ENCODE measurements at regions not wholly inside any gene's neighbourhood (a gene's known extent, or its start where the extent isn't known, plus 50 kb on each side); places are given as distances from the start of the nearest gene placed in this dataset.

DNA sequence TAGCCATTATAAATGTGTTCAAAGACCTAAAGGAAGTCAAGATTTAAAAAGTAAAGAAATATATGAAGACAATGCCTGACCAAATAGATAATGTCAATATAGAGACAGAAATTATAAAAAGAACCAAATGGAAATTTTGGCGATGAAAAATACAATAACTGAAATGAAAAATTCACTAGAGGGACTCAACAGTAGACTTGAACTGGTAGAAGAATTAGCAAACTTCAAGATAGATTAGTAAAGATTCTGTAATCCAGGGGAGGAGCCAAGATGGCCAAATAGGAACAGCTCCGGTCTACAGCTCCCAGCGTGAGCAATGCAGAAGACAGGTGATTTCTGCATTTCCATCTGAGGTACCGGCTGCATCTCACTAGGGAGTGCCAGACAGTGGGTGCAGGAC is 433.2 kb downstream of the HINT1 start:
- TF ChIP-seq YY1 (IDR thresholded peaks at IDR 0.05; ENCODE audit: low read depth, low read length), result no peak
- no peak for TF ChIP-seq CTCF (IDR thresholded peaks at IDR 0.05; ENCODE audit: control extremely low read depth in 1 of 3, insufficient read depth in 1 of 3, low read depth in 1 of 3, low read length in 3 of 3)
- TF ChIP-seq SIN3A (conservative IDR thresholded peaks at IDR 0.05 in 1 of 2, IDR thresholded peaks at IDR 0.05 in 1 of 2; ENCODE audit: low read depth in 1 of 2, low read length in 2 of 2), result no peak
- no peak for TF ChIP-seq KDM1A (IDR thresholded peaks at IDR 0.05; ENCODE audit: borderline replicate concordance, low read length)
- no peak for TF ChIP-seq JUN (IDR thresholded peaks at IDR 0.05; ENCODE audit: low read depth, low read length)
- TF ChIP-seq EP300 (IDR thresholded peaks at IDR 0.05; ENCODE audit: borderline replicate concordance in 1 of 2, low read depth in 2 of 2, low read length in 2 of 2), result no peak
- TF ChIP-seq CBX8 (IDR thresholded peaks at IDR 0.05; ENCODE audit: borderline replicate concordance, low read depth, low read length), result no peak

Measured in H1 (cell line).